HepG2 (cell line): ENCODE measurements at regions not wholly inside any gene's neighbourhood (a gene's known extent, or its start where the extent isn't known, plus 50 kb on each side); places are given as distances from the start of the nearest gene placed in this dataset.

Experiments used
- NCOA1 ChIP-seq: sonication (generic); formaldehyde crosslinking; IDR thresholded peaks from 2 replicates; pipeline ENCODE4 v1.9.0; 2021; ENCODE audit warnings: missing genetic modification reagents
- POLR2A ChIP-seq, 2 experiments: IDR thresholded peaks; 2 replicates each; pipeline ENCODE4 v1.6.1; 2011; ENCODE audit warnings: low read depth in 2 of 2, low read length in 2 of 2, mild to moderate bottlenecking in 1 of 2, moderate library complexity in 1 of 2; ENCODE audit not compliant: insufficient read depth in 1 of 2
- RFXANK ChIP-seq: IDR thresholded peaks from 2 replicates; pipeline ENCODE4 v1.6.1; 2016
- RORA ChIP-seq: sonication (generic); formaldehyde crosslinking; IDR thresholded peaks from 2 replicates; pipeline ENCODE4 v1.5.0; 2020; ENCODE audit warnings: mild to moderate bottlenecking, missing genetic modification reagents, moderate library complexity
- TAF1 ChIP-seq: sonication (generic); formaldehyde crosslinking; IDR thresholded peaks from 2 replicates; pipeline ENCODE4 v1.4.0; 2020; ENCODE audit warnings: missing genetic modification reagents
- ZNF136 ChIP-seq: sonication (generic); formaldehyde crosslinking; IDR thresholded peaks from 2 replicates; pipeline ENCODE4 v1.8.1; 2022; ENCODE audit warnings: low read depth, mild to moderate bottlenecking, moderate library complexity, missing genetic modification reagents
- ZNF274 ChIP-seq: sonication (generic); formaldehyde crosslinking; IDR thresholded peaks from 2 replicates; pipeline ENCODE4 v1.5.1; 2020; ENCODE audit warnings: mild to moderate bottlenecking, missing genetic modification reagents
- TF ChIP-seq, protein P1 (sequence below): IDR thresholded peaks from 2 replicates; pipeline ENCODE4 v1.6.1; 2018; ENCODE audit warnings: missing genetic modification reagents, mild to moderate bottlenecking, missing compliant biosample characterization
- TF ChIP-seq, protein P2 (sequence below): IDR thresholded peaks from 2 replicates; pipeline ENCODE4 v1.6.1; 2012; ENCODE audit warnings: low read length, improper control_type of control experiment
- TF ChIP-seq, protein P3 (sequence below): sonication (generic); formaldehyde crosslinking; IDR thresholded peaks from 2 replicates; pipeline ENCODE4 v1.5.0; 2020; ENCODE audit warnings: missing genetic modification reagents, mild to moderate bottlenecking, borderline replicate concordance

DNA sequence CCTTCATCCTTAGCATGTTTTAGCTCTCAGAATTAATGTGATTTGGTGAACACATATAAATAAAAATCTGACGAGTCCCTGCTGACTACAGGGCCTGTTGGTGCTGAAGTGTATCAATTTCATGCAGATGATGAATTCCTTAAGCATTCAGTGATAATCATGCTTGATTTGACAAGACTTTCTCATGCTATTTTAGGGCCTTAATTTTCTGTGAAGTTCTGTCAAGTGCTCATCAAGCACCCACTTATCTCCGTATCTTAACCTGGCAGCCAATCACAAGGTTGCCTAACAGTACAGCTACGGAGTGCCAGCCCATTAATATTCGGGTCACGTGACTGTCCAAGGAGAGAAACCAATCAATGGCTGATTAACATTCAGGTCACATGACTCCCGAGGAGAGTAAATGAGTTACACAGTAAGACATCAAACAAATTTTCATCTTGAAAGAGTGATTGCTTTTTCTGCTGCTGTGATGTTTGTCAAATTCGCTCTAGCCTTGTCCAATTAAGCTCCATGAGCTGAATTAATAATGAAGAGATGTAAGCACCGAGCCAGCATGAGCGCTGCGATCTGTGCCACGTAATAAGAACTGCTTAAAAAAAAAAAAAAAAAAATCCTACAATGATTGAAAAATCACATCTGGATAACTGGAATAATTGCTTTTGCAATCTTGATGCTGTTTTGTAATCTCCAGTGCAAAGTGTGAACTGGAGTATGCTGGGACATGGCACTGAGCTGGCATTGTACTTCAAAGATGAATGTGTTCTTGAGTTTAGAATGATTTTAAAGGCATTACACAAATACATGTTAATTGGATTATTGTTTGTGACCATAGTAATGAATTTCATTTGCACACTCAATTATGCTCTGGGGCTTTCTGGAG, 104.3 kb upstream of the SPATA31D4 start:
- TF ChIP-seq RFXANK (CRISPR knock-in tag) (no peak), NCOA1 (CRISPR knock-in tag) (no peak), POLR2A (IDR thresholded peaks at IDR 0.05; ENCODE audit: insufficient read depth in 1 of 2, low read depth in 2 of 2, low read length in 2 of 2) (no peak), ZNF136 (CRISPR knock-in tag) (no peak), RORA (no peak), ZNF274 (no peak), TAF1 (no peak)
- TF ChIP-seq, protein P1, sequence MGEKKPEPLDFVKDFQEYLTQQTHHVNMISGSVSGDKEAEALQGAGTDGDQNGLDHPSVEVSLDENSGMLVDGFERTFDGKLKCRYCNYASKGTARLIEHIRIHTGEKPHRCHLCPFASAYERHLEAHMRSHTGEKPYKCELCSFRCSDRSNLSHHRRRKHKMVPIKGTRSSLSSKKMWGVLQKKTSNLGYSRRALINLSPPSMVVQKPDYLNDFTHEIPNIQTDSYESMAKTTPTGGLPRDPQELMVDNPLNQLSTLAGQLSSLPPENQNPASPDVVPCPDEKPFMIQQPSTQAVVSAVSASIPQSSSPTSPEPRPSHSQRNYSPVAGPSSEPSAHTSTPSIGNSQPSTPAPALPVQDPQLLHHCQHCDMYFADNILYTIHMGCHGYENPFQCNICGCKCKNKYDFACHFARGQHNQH (CRISPR knock-in tag), result no peak
- TF ChIP-seq, protein P2, sequence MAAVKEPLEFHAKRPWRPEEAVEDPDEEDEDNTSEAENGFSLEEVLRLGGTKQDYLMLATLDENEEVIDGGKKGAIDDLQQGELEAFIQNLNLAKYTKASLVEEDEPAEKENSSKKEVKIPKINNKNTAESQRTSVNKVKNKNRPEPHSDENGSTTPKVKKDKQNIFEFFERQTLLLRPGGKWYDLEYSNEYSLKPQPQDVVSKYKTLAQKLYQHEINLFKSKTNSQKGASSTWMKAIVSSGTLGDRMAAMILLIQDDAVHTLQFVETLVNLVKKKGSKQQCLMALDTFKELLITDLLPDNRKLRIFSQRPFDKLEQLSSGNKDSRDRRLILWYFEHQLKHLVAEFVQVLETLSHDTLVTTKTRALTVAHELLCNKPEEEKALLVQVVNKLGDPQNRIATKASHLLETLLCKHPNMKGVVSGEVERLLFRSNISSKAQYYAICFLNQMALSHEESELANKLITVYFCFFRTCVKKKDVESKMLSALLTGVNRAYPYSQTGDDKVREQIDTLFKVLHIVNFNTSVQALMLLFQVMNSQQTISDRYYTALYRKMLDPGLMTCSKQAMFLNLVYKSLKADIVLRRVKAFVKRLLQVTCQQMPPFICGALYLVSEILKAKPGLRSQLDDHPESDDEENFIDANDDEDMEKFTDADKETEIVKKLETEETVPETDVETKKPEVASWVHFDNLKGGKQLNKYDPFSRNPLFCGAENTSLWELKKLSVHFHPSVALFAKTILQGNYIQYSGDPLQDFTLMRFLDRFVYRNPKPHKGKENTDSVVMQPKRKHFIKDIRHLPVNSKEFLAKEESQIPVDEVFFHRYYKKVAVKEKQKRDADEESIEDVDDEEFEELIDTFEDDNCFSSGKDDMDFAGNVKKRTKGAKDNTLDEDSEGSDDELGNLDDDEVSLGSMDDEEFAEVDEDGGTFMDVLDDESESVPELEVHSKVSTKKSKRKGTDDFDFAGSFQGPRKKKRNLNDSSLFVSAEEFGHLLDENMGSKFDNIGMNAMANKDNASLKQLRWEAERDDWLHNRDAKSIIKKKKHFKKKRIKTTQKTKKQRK, result no peak
- TF ChIP-seq, protein P3, sequence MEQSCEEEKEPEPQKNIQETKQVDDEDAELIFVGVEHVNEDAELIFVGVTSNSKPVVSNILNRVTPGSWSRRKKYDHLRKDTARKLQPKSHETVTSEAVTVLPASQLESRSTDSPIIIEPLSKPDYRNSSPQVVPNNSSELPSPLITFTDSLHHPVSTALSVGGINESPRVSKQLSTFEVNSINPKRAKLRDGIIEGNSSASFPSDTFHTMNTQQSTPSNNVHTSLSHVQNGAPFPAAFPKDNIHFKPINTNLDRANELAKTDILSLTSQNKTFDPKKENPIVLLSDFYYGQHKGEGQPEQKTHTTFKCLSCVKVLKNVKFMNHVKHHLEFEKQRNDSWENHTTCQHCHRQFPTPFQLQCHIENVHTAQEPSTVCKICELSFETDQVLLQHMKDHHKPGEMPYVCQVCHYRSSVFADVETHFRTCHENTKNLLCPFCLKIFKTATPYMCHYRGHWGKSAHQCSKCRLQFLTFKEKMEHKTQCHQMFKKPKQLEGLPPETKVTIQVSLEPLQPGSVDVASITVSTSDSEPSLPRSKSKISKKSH (CRISPR knock-in tag), result no peak
